CD4-positive, CD25-positive, alpha-beta regulatory T cell (primary cell): ENCODE measurements at regions not wholly inside any gene's neighbourhood (a gene's known extent, or its start where the extent isn't known, plus 50 kb on each side); places are given as distances from the start of the nearest gene placed in this dataset.

ENCODE experiments used
- ATAC-seq, 2 donors: fragments of 150-1000 bp; cut with Tn5 transposase; one replicate each; pipeline ENCODE4 v1.10.0; 2021; ENCODE audit warnings: low read depth in 2 of 2, moderate number of reproducible peaks in 2 of 2, moderate library complexity in 1 of 2
- DNase-seq, 3 donors: peaks; one replicate each; pipeline versions ENCODE4 v3.0.0 to v3.0.0-alpha.2; 2012 to 2022; ENCODE audit warnings: mixed read lengths in 1 of 3
- H3K27ac ChIP-seq: one replicate; pipeline ENCODE4 v1.7.0; 2013; ENCODE audit warnings: mild to moderate bottlenecking, low read length; ENCODE audit not compliant: insufficient read depth, poor library complexity, severe bottlenecking
- H3K27me3 ChIP-seq: one replicate; pipeline ENCODE4 v1.7.0; 2013; ENCODE audit warnings: low read length; ENCODE audit not compliant: control insufficient read depth, insufficient read depth
- H3K36me3 ChIP-seq: one replicate; pipeline ENCODE4 v1.7.0; 2013; ENCODE audit warnings: mild to moderate bottlenecking, low read length, moderate library complexity; ENCODE audit not compliant: control insufficient read depth, insufficient read depth
- H3K4me1 ChIP-seq: 2 replicates; pipeline ENCODE4 v1.7.0; 2013; ENCODE audit warnings: mild to moderate bottlenecking, low read length; ENCODE audit not compliant: insufficient read depth, control insufficient read depth, poor library complexity, severe bottlenecking
- H3K4me3 ChIP-seq: one replicate; pipeline ENCODE4 v1.7.0; 2013; ENCODE audit warnings: low read depth, mild to moderate bottlenecking, low read length, moderate library complexity
- H3K9me3 ChIP-seq, 2 experiments: 1 replicate in 1 of 2; 2 replicates in 1 of 2; pipeline ENCODE4 v1.7.0; 2013; ENCODE audit warnings: low read length in 2 of 2, mild to moderate bottlenecking in 1 of 2, moderate library complexity in 1 of 2; ENCODE audit not compliant: control insufficient read depth in 2 of 2
- H3K27ac Mint-ChIP-seq, 3 donors: one replicate each; pipeline ENCODE4 v1.8.0; 2020 to 2022; ENCODE audit warnings: mild to moderate bottlenecking in 3 of 3, mixed read lengths in 3 of 3, moderate library complexity in 2 of 3
- H3K27me3 Mint-ChIP-seq: one replicate; pipeline ENCODE4 v1.8.0; 2022; ENCODE audit warnings: mild to moderate bottlenecking, mixed read lengths
- H3K36me3 Mint-ChIP-seq: one replicate; pipeline ENCODE4 v1.8.0; 2020; ENCODE audit warnings: mixed read lengths
- H3K4me1 Mint-ChIP-seq, 4 donors: one replicate each; pipeline ENCODE4 v1.8.0; 2020 to 2022; ENCODE audit warnings: mixed read lengths in 4 of 4, mild to moderate bottlenecking in 1 of 4
- H3K4me3 Mint-ChIP-seq, 4 donors: one replicate each; pipeline ENCODE4 v1.8.0; 2020 to 2022; ENCODE audit warnings: mild to moderate bottlenecking in 4 of 4, mixed read lengths in 4 of 4, moderate library complexity in 3 of 4
- H3K9me3 Mint-ChIP-seq, 7 donors: one replicate each; pipeline ENCODE4 v1.8.0; 2020 to 2022; ENCODE audit warnings: mixed read lengths in 7 of 7, mild to moderate bottlenecking in 3 of 7, moderate library complexity in 2 of 7

DNA sequence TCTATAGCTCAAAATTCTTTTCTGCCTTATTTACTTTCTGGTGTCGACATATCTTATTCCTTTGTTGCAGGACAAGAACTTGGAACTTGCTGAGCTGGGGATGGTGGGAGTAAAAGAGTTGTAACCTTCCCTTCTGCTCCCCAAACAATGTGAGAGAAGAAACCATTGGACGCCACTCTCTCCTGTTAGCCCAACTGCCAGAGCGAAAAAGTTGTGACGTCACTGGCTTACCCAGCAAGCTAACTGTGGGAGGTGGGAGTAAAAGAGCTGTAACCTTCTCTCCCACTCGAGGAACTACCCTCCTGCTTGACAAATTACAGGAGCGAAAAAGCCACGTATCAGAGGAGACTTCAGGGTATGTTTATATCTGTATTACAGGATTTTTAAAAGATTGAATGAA lies 90.0 kb upstream of the PCDH10 start:
- H3K36me3 Mint-ChIP-seq: no peaks in the 10 kb centered on the region
- no peak overlapping the region for H3K4me3 ChIP-seq
- H3K36me3 ChIP-seq: no peaks in the 10 kb centered on the region
- H3K27me3 ChIP-seq: no peaks in the 10 kb centered on the region
- no peak overlapping the region for H3K4me3 Mint-ChIP-seq
- peaks cover 0 to 14% (median 1%) of the 10 kb centered on the region in 7 donors for H3K9me3 Mint-ChIP-seq
- H3K27me3 Mint-ChIP-seq: no peaks in the 10 kb centered on the region
- H3K27ac Mint-ChIP-seq: no peak overlapping the region
- H3K4me1 ChIP-seq: no peaks in the 10 kb centered on the region
- ATAC-seq (no peak), DNase-seq (no peak)
- H3K9me3 ChIP-seq: no peaks in the 10 kb centered on the region
- no peak overlapping the region for H3K27ac ChIP-seq
- H3K4me1 Mint-ChIP-seq: no peaks in the 10 kb centered on the region

DNA sequence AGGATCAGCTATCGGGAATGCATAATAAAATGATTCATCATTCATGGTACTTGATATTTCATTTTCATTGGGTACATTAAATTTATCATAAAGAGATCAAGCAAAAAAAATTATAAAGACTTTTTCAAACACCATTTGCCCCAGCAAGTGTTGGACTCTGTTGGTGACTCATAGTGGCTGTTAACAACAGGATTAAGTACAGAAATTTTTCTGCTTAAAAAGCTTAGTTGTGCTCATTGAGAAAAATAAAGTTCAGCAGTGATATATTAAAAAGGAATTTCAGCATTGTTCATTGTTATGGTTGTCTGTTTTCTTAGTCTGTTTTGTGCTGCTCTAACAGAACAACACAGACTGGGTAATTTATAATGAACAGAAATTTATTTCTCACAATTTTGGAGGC lies 86.2 kb upstream of the PCDH10 start:
- ATAC-seq: no peak
- H3K4me1 Mint-ChIP-seq: no peaks in the 10 kb centered on the region
- H3K27ac Mint-ChIP-seq: no peak overlapping the region
- no peaks in the 10 kb centered on the region for H3K27me3 Mint-ChIP-seq
- H3K9me3 Mint-ChIP-seq: peaks cover 2 to 21% (median 6%) of the 10 kb centered on the region in 7 donors
- H3K36me3 ChIP-seq: no peaks in the 10 kb centered on the region
- H3K27ac ChIP-seq: no peak overlapping the region
- H3K36me3 Mint-ChIP-seq: no peaks in the 10 kb centered on the region
- H3K9me3 ChIP-seq: peaks cover 0 to 3% of the 10 kb centered on the region in 2 experiments
- H3K4me3 ChIP-seq: no peak overlapping the region
- no peaks in the 10 kb centered on the region for H3K27me3 ChIP-seq
- DNase-seq: no peak
- no peaks in the 10 kb centered on the region for H3K4me1 ChIP-seq
- H3K4me3 Mint-ChIP-seq: no peak overlapping the region

DNA sequence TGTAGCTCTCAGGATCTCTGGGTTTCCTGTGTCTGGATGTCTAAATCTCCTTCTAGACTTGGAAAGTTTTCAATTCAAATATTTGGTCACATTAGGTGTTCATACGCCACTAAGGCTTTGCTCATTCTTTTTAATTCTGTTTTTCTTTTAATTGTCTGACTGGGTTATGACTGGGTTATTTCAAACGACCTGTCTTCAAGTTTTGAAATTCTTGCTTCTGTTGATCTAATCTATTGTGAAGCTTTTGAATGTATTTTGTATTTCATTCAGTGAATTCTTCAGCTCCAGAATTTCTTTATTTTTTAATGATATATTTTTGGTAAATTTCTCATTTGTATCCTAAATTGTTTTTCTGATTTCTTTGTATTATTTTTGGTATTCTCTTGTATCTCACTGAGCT lies 81.0 kb upstream of the PCDH10 start:
- no peaks in the 10 kb centered on the region for H3K36me3 ChIP-seq
- H3K4me3 ChIP-seq: no peak overlapping the region
- Mint-ChIP-seq H3K27ac (no peak overlapping the region), H3K36me3 (no peaks in the 10 kb centered on the region), H3K4me1 (no peaks in the 10 kb centered on the region), H3K27me3 (no peaks in the 10 kb centered on the region), H3K9me3 (peaks cover 5 to 35% (median 14%) of the 10 kb centered on the region in 7 donors), H3K4me3 (no peak overlapping the region)
- H3K4me1 ChIP-seq: no peaks in the 10 kb centered on the region
- ATAC-seq (no peak), DNase-seq (no peak)
- no peaks in the 10 kb centered on the region for H3K27me3 ChIP-seq
- H3K27ac ChIP-seq: no peak overlapping the region
- peaks cover 0 to 19% of the 10 kb centered on the region in 2 experiments for H3K9me3 ChIP-seq

DNA sequence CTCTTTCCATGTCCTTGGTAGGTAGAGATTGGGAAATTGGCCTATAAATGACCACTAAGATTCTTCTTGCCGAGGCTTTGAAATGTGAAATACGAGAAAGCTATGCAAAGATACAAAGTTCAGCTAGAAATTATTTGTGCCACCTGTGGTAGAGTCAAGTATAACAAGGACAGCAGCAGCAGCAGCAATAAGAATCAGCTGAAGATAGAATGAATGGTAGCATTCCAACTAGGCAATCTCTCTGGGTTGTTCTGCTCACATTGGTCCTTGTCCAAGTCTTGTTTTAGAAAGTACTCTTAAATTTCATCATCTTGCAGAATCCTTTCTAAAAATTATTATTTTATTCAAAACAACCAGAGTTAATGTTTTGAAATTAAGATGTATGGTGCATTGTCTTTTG lies 67.8 kb upstream of the PCDH10 start:
- H3K36me3 ChIP-seq: no peaks in the 10 kb centered on the region

DNA sequence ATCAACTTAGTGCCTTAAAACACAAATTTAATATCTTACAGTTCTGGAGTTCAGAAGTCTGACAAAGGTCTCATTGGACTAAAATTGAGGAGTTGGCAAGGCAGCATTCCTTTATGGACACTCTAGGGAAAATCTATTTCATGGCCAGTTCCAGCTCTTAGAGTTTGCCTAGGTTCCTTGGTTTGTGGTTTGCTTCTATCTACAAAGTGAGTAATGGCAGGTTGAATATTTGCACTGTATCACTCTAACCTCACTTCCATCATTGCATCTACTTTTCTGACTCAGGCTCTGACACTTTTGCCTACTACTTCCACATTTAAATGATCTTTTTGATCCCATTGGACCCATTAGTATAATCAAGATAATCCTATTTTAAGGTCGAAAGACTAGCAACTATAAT lies 64.7 kb upstream of the PCDH10 start:
- H3K36me3 ChIP-seq: no peaks in the 10 kb centered on the region
- DNase-seq (no peak), ATAC-seq (no peak)
- H3K4me3 ChIP-seq: no peak overlapping the region
- H3K27me3 ChIP-seq: no peaks in the 10 kb centered on the region
- H3K4me1 ChIP-seq: no peaks in the 10 kb centered on the region
- Mint-ChIP-seq H3K4me3 (no peak overlapping the region), H3K27ac (no peak overlapping the region), H3K4me1 (no peaks in the 10 kb centered on the region), H3K36me3 (no peaks in the 10 kb centered on the region), H3K27me3 (no peaks in the 10 kb centered on the region), H3K9me3 (peaks cover 0 to 12% (median 5%) of the 10 kb centered on the region in 7 donors)
- peaks cover 0 to 4% of the 10 kb centered on the region in 2 experiments for H3K9me3 ChIP-seq
- no peak overlapping the region for H3K27ac ChIP-seq

More for the DNA sequence above, 67.8 kb upstream of the PCDH10 start:
- Mint-ChIP-seq H3K36me3 (no peaks in the 10 kb centered on the region), H3K4me3 (no peak overlapping the region), H3K4me1 (no peaks in the 10 kb centered on the region), H3K27me3 (no peaks in the 10 kb centered on the region), H3K27ac (no peak overlapping the region), H3K9me3 (peaks cover 4 to 19% (median 8%) of the 10 kb centered on the region in 7 donors)
- Histone ChIP-seq H3K27me3 (no peaks in the 10 kb centered on the region), H3K4me1 (no peaks in the 10 kb centered on the region), H3K4me3 (no peak overlapping the region), H3K27ac (no peak overlapping the region), H3K9me3 (peaks cover 6% of the 10 kb centered on the region in 2 experiments)
- DNase-seq: no peak
- ATAC-seq: no peak

DNA sequence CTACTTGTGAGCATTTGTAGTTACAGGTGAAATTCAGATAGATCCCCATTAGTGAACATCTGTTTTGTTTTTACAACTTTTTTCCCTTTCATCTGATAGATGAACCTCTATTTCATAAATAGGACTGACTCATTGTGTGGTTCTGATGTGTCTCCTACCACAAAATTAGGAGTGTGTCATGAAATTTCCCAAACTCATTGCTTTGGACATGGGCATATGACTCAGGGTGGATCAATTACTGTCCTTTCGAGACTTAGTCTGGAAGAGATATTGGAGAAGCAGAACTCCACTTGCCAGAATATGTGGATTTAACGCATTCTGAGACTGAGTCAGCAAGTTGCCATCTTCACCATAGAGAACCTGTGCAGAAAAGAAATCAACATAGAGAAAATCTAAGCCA lies 53.5 kb upstream of the PCDH10 start:
- ATAC-seq (no peak), DNase-seq (no peak)
- no peak overlapping the region for H3K4me3 ChIP-seq
- H3K9me3 ChIP-seq: no peaks in the 10 kb centered on the region
- H3K27ac ChIP-seq: no peak overlapping the region
- Mint-ChIP-seq H3K27me3 (no peaks in the 10 kb centered on the region), H3K9me3 (peaks cover 0 to 13% (median 6%) of the 10 kb centered on the region in 7 donors), H3K36me3 (no peaks in the 10 kb centered on the region), H3K4me1 (no peaks in the 10 kb centered on the region), H3K4me3 (no peak overlapping the region), H3K27ac (no peak overlapping the region)
- no peaks in the 10 kb centered on the region for H3K4me1 ChIP-seq
- H3K27me3 ChIP-seq: no peaks in the 10 kb centered on the region
- no peaks in the 10 kb centered on the region for H3K36me3 ChIP-seq

DNA sequence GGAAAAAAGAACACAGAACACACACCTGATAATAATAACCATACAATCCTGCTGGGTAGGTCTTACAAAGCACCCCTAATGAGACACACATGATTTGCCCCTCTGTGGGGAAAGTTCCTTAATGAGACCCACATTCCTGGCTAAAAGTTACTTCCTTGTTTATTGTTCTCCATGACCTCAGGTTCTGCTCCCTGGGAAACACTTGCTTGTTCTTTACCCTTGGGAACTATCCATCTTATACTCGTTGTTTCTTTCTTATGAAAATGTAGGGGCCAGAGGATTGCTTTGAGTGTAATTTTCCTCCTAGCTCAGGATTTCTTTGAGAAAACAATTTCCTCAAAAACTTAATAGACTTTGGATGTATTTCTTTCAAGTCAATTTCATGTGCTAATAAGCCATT lies 52.1 kb upstream of the PCDH10 start:
- no peak for DNase-seq
- no peak overlapping the region for H3K4me3 Mint-ChIP-seq
- peaks cover 0 to 13% (median 6%) of the 10 kb centered on the region in 7 donors for H3K9me3 Mint-ChIP-seq
- Histone ChIP-seq H3K36me3 (no peaks in the 10 kb centered on the region), H3K4me1 (no peaks in the 10 kb centered on the region), H3K27me3 (no peaks in the 10 kb centered on the region), H3K4me3 (no peak overlapping the region), H3K9me3 (no peaks in the 10 kb centered on the region), H3K27ac (no peak overlapping the region)
- H3K4me1 Mint-ChIP-seq: no peaks in the 10 kb centered on the region
- no peaks in the 10 kb centered on the region for H3K27me3 Mint-ChIP-seq
- no peak for ATAC-seq
- H3K27ac Mint-ChIP-seq: no peak overlapping the region
- H3K36me3 Mint-ChIP-seq: no peaks in the 10 kb centered on the region
